Mesothelial cell of epicardium (in vitro differentiated cells): ENCODE measurements at regions not wholly inside any gene's neighbourhood (a gene's known extent, or its start where the extent isn't known, plus 50 kb on each side); places are given as distances from the start of the nearest gene placed in this dataset.

Source experiments
- DNase-seq, 2 experiments: peaks; one replicate each; pipeline ENCODE4 v3.0.0; 2021; ENCODE audit warnings: low spot score in 2 of 2; ENCODE audit not compliant: unreplicated experiment in 2 of 2
- H3K27ac Mint-ChIP-seq: 2 replicates; pipeline ENCODE4 v1.8.0; 2021; ENCODE audit warnings: mixed read lengths
- H3K27me3 Mint-ChIP-seq: 2 replicates; pipeline ENCODE4 v1.8.0; 2021; ENCODE audit warnings: low read depth, mixed read lengths
- H3K36me3 Mint-ChIP-seq: 2 replicates; pipeline ENCODE4 v1.8.0; 2021; ENCODE audit warnings: mixed read lengths
- H3K4me1 Mint-ChIP-seq: 2 replicates; pipeline ENCODE4 v1.8.0; 2021; ENCODE audit warnings: mixed read lengths
- H3K4me3 Mint-ChIP-seq: 2 replicates; pipeline ENCODE4 v1.8.0; 2021; ENCODE audit warnings: mild to moderate bottlenecking, moderate library complexity, mixed read lengths
- H3K9me3 Mint-ChIP-seq: 2 replicates; pipeline ENCODE4 v1.8.0; 2021; ENCODE audit warnings: mixed read lengths
- CTCF ChIP-seq: fragments of 200-600 bp; sonication (generic); IDR thresholded peaks from one replicate; pipeline ENCODE4 v1.5.0; 2021; ENCODE audit warnings: antibody characterized with exemption; ENCODE audit not compliant: unreplicated experiment

GRCh38 chr5:116703941-116704340 is 129.3 kb upstream of the SEMA6A start:
- H3K9me3 Mint-ChIP-seq: peaks cover 6% of the 10 kb centered on the region
- no peak overlapping the region for H3K27ac Mint-ChIP-seq
- no peak overlapping the region for H3K4me3 Mint-ChIP-seq
- H3K4me1 Mint-ChIP-seq: peaks cover 4% of the 10 kb centered on the region
- no peaks in the 10 kb centered on the region for H3K27me3 Mint-ChIP-seq
- TF ChIP-seq CTCF: no peak
- no peaks in the 10 kb centered on the region for H3K36me3 Mint-ChIP-seq
- DNase-seq: no peak

- H3K4me1 Mint-ChIP-seq: peaks cover 7% of the 10 kb centered on the region
- H3K9me3 Mint-ChIP-seq: peaks cover 3% of the 10 kb centered on the region
- no peak for TF ChIP-seq CTCF
- no peak for DNase-seq
- no peak overlapping the region for H3K4me3 Mint-ChIP-seq
- no peaks in the 10 kb centered on the region for H3K27me3 Mint-ChIP-seq
- no peaks in the 10 kb centered on the region for H3K36me3 Mint-ChIP-seq
- no peak overlapping the region for H3K27ac Mint-ChIP-seq
Observed at GRCh38 chr5:116703328-116703727, 128.7 kb upstream of the SEMA6A start.

GRCh38 chr5:116702776-116703175 is 128.2 kb upstream of the SEMA6A start:
- no peak for TF ChIP-seq CTCF
- H3K27me3 Mint-ChIP-seq: no peaks in the 10 kb centered on the region
- no peaks in the 10 kb centered on the region for H3K36me3 Mint-ChIP-seq
- H3K4me3 Mint-ChIP-seq: no peak overlapping the region
- H3K27ac Mint-ChIP-seq: no peak overlapping the region
- peaks cover 3% of the 10 kb centered on the region for H3K9me3 Mint-ChIP-seq
- DNase-seq: no peak
- H3K4me1 Mint-ChIP-seq: peaks cover 7% of the 10 kb centered on the region

- no peak overlapping the region for H3K4me3 Mint-ChIP-seq
- no peak overlapping the region for H3K27ac Mint-ChIP-seq
- H3K4me1 Mint-ChIP-seq: peaks cover 13% of the 10 kb centered on the region
- no peaks in the 10 kb centered on the region for H3K36me3 Mint-ChIP-seq
- DNase-seq: no peak
- no peaks in the 10 kb centered on the region for H3K27me3 Mint-ChIP-seq
- no peak for TF ChIP-seq CTCF
- H3K9me3 Mint-ChIP-seq: peaks cover 3% of the 10 kb centered on the region
Observed at GRCh38 chr5:116699332-116699731, 124.7 kb upstream of the SEMA6A start.

- H3K4me3 Mint-ChIP-seq: no peak overlapping the region
- H3K4me1 Mint-ChIP-seq: peaks cover 13% of the 10 kb centered on the region
- peaks cover under 1% of the 10 kb centered on the region for H3K9me3 Mint-ChIP-seq
- H3K36me3 Mint-ChIP-seq: no peaks in the 10 kb centered on the region
- TF ChIP-seq CTCF: no peak
- no peak overlapping the region for H3K27ac Mint-ChIP-seq
- DNase-seq: no peak
- no peaks in the 10 kb centered on the region for H3K27me3 Mint-ChIP-seq
Observed at GRCh38 chr5:116696366-116696765, 121.7 kb upstream of the SEMA6A start.

- no peak for TF ChIP-seq CTCF
- Mint-ChIP-seq H3K4me3 (no peak overlapping the region), H3K4me1 (peaks cover 13% of the 10 kb centered on the region), H3K36me3 (no peaks in the 10 kb centered on the region), H3K9me3 (no peaks in the 10 kb centered on the region), H3K27ac (no peak overlapping the region), H3K27me3 (no peaks in the 10 kb centered on the region)
- no peak for DNase-seq
Observed at GRCh38 chr5:116695681-116696080, 121.1 kb upstream of the SEMA6A start.
